Spleen (tissue), 7 donors: ENCODE measurements at regions not wholly inside any gene's neighbourhood (a gene's known extent, or its start where the extent isn't known, plus 50 kb on each side); places are given as distances from the start of the nearest gene placed in this dataset.

ENCODE experiments used
- POLR2A ChIP-seq, 3 donors: fragments of 450-650 bp; IDR thresholded peaks; one replicate each; pipeline ENCODE4 v1.5.1; 2017; ENCODE audit warnings: antibody characterized with exemption in 3 of 3, mild to moderate bottlenecking in 1 of 3
- POLR2AphosphoS5 ChIP-seq, 3 donors: sonication (generic); formaldehyde crosslinking; IDR thresholded peaks; one replicate each; pipeline ENCODE4 v1.5.1; 2017; ENCODE audit warnings: antibody characterized with exemption in 3 of 3
- TF ChIP-seq, protein P1 (sequence below), 11 experiments: fragments of 200-600 bp in 7 of 11; fragments of 450-650 bp in 4 of 11; sonication (generic) in 4 of 11; IDR thresholded peaks in 8 of 11; conservative IDR thresholded peaks in 3 of 11; 1 replicate in 7 of 11; 2 replicates in 4 of 11; pipeline versions ENCODE4 v1.4.0 to v1.8.0; 2016 to 2021; ENCODE audit warnings: antibody characterized with exemption in 11 of 11, inconsistent platforms in 4 of 11, mild to moderate bottlenecking in 1 of 11
- donor health status: DM: no; HTN: no; CAD: no; lungs with moderate emphysema.
- donor health status: DM: no; HTN: no; CAD: no.
- donor health status: DM: no; HTN: no; CAD: no.

DNA sequence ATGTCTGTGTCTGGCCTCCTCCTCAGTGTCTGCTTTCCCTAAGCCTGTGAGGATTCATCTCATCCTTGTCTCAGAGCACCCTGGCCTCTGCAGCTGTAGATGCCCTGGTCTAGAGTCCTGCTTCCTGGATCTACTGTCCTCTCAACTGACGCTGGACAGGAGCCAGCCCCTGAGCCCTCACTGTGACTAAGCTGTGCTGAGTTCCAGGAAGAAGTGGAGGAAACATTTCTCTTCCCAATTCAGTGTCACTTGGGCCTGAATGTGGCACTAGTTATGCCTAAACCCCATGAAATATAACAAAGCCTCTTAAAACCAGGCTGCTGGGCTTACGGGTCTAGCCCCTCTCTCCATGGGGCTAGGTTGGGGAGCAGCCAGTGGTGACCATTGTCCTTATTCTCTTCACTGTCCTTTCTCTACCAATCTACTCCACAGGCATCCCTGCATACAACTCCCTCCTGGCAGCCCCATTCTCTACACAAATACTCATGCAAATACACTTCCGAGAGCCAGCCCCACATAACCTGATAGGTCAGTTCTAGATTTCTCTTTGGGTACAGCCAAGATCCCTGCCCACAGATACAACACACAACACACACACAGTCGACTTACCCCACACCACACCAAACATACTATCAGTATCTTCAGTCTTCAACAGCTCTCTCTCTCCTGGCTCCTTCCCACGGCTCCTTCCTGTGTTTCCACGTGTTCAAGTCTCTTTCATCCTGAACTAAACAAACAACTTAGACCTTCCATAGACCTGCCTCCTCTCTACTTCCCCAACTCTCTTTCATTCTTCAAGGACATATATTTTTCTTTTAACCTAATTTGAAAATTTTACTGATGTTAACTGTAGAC, 220.8 kb downstream of the SNX18 start:
- TF ChIP-seq, protein P1, sequence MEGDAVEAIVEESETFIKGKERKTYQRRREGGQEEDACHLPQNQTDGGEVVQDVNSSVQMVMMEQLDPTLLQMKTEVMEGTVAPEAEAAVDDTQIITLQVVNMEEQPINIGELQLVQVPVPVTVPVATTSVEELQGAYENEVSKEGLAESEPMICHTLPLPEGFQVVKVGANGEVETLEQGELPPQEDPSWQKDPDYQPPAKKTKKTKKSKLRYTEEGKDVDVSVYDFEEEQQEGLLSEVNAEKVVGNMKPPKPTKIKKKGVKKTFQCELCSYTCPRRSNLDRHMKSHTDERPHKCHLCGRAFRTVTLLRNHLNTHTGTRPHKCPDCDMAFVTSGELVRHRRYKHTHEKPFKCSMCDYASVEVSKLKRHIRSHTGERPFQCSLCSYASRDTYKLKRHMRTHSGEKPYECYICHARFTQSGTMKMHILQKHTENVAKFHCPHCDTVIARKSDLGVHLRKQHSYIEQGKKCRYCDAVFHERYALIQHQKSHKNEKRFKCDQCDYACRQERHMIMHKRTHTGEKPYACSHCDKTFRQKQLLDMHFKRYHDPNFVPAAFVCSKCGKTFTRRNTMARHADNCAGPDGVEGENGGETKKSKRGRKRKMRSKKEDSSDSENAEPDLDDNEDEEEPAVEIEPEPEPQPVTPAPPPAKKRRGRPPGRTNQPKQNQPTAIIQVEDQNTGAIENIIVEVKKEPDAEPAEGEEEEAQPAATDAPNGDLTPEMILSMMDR (IDR thresholded peaks at IDR 0.05 in 8 of 11, conservative IDR thresholded peaks at IDR 0.05 in 3 of 11) = no peak
- TF ChIP-seq POLR2A (IDR thresholded peaks at IDR 0.05) (no peak), POLR2AphosphoS5 (IDR thresholded peaks at IDR 0.05) (peak in 2 of 3 donors; percentile 60 to 69)
